AG08396 (cell line): ENCODE measurements at regions not wholly inside any gene's neighbourhood (a gene's known extent, or its start where the extent isn't known, plus 50 kb on each side); places are given as distances from the start of the nearest gene placed in this dataset.
"Not testable (repeated sequence)": the region's sequence is repeated elsewhere in the genome, so short reads cannot be mapped to it uniquely, and the experiment has no call there.

Experiments
- DNase-seq: peaks from one replicate; pipeline ENCODE4 v3.0.0; 2012; ENCODE audit warnings: low spot score, mixed read lengths

- no peak for DNase-seq
These were observed 768.3 kb upstream of the COX7C start for GRCh38 chr5:85849411-85849810.

GRCh38 chr5:85865296-85865695 lies 752.4 kb upstream of the COX7C start:
- DNase-seq: no peak

DNA sequence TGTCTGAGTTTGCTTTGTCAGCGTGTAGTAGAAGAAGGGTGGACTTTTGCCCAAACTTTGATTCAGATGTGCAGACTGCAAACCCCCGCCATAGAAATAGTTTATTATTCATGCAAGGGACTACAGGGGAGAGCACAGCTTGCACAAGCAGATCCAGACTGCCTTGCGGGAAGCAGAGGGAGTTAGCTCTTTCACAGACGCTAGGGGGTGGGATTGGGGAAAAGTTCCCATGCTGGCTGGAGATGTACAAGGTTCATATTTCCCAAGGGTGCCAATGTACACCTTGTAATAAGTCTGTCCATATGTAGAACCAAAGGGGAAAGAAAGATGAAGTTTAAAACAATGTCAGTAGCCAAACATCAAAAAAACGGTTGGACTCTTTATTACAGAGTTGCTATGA lies 749.7 kb upstream of the COX7C start:
- DNase-seq: no peak

DNA sequence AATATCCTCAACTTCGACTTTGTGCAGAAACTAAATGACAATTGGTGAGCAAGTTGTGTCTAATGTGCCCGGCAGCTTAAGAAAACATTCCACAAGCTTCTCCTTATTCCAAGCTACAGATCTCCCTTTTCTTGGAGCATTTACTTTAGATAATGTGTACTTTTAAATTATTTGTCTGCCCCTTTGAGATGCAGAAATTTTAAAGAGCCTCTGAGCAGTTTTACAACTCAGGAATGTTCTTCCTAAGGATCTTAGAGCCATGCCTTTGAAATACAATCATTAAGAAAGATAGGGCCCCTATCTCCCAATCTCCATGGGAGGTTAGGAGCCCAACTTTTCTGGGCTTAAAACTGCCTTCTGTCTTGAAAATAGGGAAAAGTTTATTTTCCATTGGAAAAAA lies 723.7 kb upstream of the COX7C start:
- DNase-seq: no peak

- no peak for DNase-seq
These were observed 721.2 kb upstream of the COX7C start for GRCh38 chr5:85896514-85896913.

GRCh38 chr5:85906460-85906859 lies 711.3 kb upstream of the COX7C start:
- no peak for DNase-seq

GRCh38 chr5:85910335-85910734 lies 707.4 kb upstream of the COX7C start:
- no peak for DNase-seq

DNA sequence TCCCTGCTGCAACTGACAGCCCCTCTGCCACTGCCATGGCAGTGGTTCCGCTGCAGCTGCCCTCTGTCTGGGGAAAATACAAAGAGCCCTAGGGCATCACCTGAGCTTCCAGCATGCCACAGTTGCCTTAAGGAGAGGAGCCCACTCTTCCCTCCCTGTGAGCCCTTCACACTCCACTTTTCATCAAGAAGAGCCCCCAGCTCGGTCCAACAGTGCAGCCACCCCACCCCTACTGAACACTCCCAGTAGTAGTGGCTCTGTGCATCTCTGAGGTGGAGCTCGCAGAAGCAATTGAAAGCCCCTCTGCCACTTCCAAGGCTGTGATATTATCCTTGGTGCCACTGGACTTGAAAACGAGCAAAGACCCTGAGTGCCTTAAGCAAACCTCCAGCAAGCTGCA lies 696.8 kb upstream of the COX7C start:
- no peak for DNase-seq

DNA sequence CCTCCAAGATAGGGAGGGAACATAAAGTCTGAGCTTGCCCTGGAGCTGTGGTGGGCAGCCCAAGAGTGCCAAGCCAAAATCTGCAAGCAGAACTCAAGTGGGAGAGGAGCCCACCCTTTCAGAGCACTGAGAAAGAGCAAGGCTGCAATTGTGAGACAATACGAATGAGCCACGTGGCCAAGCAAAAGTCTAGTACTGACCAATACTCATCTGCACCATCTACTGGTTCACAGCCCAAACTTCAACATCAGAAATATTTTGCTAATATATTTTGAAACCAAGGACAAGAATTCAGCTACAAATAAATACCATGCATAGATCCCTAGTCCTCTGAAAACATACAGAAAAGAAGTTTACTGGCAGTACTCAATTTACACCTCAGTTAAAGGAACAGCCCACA lies 696.2 kb upstream of the COX7C start:
- no peak for DNase-seq

DNA sequence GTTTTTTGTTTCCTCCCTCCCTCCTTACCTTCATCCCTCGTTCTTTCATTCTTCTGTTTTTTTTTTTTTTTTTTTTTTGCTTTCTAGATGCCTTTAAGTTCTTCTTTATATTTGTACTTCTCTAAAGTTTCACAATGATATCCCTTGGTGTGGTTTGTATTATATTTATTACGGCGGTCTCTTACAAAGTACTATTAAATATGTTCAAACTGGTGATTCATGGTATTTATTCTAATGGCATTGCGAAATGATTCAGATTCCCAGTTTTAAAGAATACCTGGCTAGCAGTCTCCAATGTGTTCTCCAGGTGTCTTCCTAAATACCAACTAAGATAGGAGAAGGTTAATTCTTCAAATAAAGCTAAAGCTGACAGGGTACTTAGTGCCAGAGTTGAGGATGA lies 690.1 kb upstream of the COX7C start:
- no peak for DNase-seq

DNA sequence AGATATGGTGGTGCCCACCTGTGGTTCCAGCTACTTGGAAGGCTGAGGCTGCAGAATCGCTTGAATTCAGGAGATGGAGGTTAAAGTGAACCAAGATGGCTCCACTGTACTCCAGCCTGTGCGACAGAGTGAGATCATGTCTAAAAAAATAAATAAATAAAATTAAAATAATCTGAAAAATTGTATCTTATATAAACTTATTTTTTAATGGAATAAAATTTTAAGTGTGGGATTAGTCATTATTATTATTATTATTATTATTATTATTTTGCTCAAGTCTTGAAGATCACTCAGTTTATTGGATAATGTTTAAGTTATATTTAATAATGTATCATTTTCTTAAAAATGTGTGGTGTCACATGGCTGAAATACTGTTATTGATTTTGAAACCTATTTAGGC lies 688.0 kb upstream of the COX7C start:
- DNase-seq: no peak

DNA sequence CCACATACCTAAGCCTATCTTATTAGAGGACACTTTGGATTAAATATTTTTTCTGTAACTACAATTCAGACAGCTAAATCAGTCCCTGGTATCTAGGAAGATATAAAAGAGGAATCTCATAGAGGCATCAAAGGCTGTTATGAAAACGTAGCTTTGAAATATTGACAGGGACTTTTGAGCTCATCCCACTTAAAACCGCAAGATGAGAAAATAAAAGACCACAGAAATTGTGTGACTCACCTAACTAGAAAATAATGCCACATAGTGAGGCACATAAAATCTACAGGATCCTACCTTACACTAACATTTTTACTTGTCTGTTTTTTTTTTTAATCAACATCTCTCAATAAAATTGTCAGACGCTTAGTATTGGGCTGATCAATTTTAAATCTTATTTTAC lies 686.5 kb upstream of the COX7C start:
- no peak for DNase-seq

DNA sequence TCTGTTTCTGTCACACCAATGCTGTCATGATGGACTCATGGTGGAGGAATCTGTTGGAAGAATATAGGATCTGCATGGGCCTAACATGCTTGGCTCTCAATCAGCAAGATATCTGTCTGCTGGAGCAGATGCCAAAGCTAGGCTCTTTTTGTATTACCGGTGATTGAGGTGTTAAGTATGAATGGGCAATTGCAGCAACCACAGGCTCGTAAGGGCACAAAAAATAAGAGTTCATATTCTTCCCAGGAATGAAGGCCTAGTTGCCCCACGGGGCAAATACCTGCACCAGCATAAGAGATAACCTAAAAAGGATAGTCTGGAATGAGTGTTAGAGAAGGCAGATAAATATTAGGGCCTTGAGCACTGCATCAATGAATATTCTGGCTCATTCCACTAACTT lies 679.5 kb upstream of the COX7C start:
- DNase-seq: no peak

- no peak for DNase-seq
These were observed 666.0 kb upstream of the COX7C start for GRCh38 chr5:85951707-85952210.

DNA sequence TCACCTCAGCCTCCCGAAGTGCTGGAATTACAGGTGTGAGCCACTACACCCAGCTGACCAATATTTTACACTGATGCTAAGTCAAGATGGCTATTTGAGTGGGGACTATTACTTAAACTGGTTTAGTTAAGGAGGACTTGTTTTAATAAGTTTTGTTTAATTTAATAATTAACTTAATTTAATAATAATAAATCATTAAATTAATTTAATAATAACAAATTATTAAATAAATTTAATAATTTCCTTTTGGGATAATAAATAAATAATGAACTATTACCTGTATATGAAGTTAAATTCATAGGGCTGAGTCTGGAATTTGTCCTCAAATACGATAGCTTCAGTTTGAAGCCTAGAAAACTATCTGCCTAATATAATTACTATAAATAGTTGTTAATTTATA lies 665.1 kb upstream of the COX7C start:
- DNase-seq: no peak

DNA sequence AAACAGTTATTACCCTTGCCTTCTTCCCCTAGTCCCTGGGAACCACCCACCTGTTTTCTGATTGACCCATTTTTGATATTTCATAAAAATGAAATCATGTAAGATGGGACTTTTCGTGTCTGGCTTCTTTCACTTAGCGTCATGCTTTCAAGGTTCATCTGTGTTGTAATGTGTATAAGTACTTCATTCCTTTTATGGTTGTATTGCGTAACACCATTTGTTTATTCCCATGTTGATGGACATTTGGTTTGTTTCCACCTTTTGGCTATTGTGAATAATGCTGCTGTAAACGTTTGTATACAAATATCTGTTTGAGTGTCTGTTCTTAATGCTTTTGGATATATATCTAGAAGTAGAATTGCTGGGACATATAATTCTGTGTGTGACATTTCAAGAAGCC lies 650.1 kb upstream of the COX7C start:
- DNase-seq: no peak

DNA sequence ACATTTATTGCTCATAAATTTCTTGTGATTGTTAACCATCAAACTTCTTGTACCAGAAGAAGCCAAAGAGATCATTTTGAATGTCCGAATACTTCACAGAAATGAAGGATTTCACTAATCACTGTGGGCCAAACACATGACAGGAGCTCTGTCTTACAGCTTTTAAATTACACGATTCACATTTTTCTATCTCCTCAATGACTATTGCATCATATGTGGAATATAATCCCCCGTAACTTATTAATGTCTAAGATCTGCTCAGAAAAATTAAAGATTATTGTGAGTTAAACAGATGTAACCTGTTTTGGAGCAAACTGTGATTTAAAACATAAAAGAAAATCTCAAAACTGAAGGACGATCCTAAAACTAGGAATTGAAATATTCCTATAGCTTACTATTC lies 645.2 kb upstream of the COX7C start:
- no peak for DNase-seq

DNA sequence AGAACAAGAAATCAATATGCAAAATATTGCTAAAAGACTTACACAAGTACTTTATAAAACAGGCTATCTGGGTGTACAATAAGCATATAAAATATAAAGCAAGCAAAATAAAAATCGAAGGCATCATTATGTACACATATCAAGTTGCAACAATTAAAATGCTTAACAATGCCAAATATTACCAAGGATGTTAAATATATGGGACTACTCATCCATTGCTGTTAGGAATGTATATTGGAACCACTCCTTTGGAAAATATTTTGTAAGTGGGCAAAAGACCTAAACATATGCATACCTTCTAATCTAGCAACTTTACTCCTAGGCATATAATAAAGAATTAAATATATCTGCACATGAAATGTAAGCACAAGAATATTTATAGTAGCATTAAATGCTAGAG lies 632.6 kb upstream of the COX7C start:
- no peak for DNase-seq

DNA sequence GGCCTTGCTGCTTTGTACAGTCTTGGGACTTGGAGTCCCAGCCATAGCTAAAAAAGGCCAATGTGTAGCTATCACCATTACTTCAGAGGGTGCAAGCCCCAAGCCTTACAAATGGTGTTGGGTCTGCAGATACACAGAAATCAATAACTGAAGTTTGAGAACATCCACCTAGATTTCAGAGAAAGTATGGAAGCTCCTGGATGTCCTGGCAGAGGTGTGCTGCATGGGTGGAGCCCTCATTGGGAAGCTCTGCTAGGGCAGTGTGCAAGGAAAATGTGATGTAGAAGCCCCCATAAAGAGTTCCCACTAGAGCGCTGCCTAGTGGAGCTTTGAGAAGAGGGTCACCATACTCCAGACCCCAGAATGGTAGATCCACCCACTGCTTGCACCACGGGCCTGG lies 626.7 kb upstream of the COX7C start:
- DNase-seq: no peak

DNA sequence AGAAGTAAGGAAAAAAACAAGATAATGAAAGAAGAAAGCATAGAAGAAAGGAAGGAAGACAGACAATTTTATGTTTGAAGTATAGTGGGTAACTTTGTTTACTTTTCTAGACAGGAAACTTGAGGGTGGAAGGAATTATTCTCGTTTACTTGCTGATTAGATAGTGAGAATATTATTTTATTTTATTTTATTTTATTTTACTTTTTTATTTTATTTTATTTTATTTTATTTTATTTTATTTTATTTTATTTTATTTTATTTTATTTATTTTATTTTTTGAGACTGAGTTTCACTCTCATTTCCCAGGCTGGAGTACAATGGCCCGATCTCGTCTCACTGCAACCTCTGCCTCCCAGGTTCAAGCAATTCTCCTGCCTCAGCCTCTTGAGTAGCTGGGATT lies 623.1 kb upstream of the COX7C start:
- DNase-seq: not testable (repeated sequence)

DNA sequence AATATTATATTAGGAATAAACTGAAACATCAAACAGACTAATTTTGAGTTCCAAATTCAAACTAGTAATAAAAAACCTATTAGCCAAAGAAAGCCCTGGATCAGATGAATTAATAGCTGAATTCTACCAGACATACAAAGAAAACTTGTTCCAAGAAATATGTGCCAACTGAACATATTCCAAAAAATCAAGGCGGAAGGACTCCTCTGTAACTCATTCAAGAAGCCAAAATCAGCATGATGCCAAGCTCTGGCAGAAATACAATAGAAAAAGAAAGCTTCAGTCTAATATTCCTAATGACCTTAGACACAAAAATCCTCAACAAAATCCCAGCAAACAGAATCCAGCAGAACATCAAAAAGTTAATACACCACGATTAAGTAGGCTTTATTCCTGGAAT lies 619.1 kb upstream of the COX7C start:
- DNase-seq: no peak

DNA sequence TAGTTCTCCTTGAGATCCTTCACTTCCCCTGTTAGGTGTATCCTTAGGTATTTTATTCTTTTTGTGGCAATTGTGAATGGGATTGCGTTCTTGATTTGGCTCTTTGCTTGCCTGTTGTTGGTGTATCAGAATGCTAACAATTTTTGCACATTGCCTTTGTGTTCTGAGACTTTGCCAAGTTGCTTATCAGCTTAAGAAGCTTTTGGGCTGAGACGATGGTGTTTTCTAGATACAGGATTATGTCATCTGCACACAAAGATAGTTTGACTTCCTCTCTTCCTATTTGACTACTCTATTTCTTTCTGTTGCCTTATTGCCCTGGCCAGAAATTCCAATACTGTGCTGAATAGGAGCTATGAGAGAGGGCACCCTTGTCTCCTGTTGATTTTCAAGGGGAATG lies 609.4 kb upstream of the COX7C start:
- DNase-seq: no peak

- DNase-seq: no peak
These were observed 609.0 kb upstream of the COX7C start for GRCh38 chr5:86008704-86009103.

DNA sequence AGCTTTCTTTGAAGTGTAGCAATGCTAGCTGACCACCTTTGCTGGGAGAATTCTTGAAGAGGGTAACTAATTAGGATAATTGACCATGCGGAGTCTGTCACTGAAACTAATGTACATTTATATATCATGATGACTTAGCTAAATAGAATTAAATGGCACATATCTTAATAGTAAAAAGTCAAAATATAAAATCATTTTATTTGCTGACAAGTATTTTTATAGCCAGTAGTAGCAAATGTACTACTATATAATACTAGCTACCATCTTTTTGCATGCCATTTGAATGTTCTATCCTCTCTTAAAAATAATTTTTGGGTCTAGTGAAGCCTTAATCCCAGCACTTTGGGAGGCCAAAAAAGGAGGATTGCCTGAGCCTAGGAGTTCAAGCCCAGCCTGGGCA lies 605.8 kb upstream of the COX7C start:
- no peak for DNase-seq

DNA sequence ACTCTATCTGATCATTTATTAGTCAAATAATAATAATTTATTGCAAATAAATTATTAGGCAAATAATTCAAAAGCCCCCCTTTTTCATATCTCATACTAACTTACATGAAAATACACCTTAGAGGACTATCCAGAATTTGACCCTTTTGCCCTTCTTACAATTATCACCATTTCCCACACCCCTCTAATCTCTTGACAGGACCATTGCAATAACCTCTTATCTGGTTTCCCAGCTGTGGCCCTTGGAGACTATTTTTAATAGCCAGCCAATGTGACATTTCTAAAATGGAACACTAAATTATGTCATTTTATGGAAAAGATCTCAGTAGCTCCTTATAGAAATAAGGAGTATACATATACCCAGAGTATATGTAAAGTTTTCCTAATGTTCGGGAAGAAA lies 588.4 kb upstream of the COX7C start:
- no peak for DNase-seq
